OCI-LY7 (cell line): ENCODE measurements at regions not wholly inside any gene's neighbourhood (a gene's known extent, or its start where the extent isn't known, plus 50 kb on each side); places are given as distances from the start of the nearest gene placed in this dataset.

ENCODE experiments used
- BruUV-seq: library from RNA; stranded (reverse); fragments of 400-500 nt; replicated peaks from 2 replicates; lab custom pipeline; 2021; lab: Mats Ljungman, UMichigan
- CTCF ChIA-PET: fragments of 300-600 bp; sonication (Branson Sonifier 250); formaldehyde crosslinking; loops from one replicate; lab custom pipeline; 2022; ENCODE audit warnings: antibody characterized with exemption; ENCODE audit not compliant: unreplicated experiment; lab: Charles Lee
- POLR2A ChIA-PET: fragments of 300-600 bp; sonication (Branson Sonifier 250); formaldehyde crosslinking; loops from one replicate; lab custom pipeline; 2022; ENCODE audit warnings: antibody characterized with exemption; lab: Charles Lee
- DNase-seq: peaks from one replicate; pipeline ENCODE4 v3.0.0-alpha.2; 2015; ENCODE audit warnings: low spot score
- H2AFZ ChIP-seq: fragments of 200-600 bp; sonication (generic), shearing (Covaris generic); 2 replicates; pipeline ENCODE4 v1.6.1; 2014; ENCODE audit warnings: mild to moderate bottlenecking, antibody characterized with exemption, low read length, moderate library complexity
- H3K27ac ChIP-seq: fragments of 200-600 bp; sonication (generic); 2 replicates; pipeline ENCODE4 v1.5.1; 2014; ENCODE audit warnings: mixed run types, low read depth, mild to moderate bottlenecking, moderate library complexity, low read length, inconsistent platforms; ENCODE audit not compliant: poor library complexity, severe bottlenecking
- H3K36me3 ChIP-seq: fragments of 200-600 bp; sonication (generic); 2 replicates; pipeline ENCODE4 v1.6.1; 2014; ENCODE audit warnings: mild to moderate bottlenecking, antibody characterized with exemption, low read length, moderate library complexity, mixed read lengths; ENCODE audit not compliant: insufficient read depth
- H3K4me1 ChIP-seq: fragments of 200-600 bp; sonication (generic); 2 replicates; pipeline ENCODE4 v1.5.1; 2014; ENCODE audit warnings: mild to moderate bottlenecking, low read length; ENCODE audit not compliant: insufficient read depth, poor library complexity, severe bottlenecking
- H3K4me2 ChIP-seq: fragments of 200-600 bp; sonication (generic); 2 replicates; pipeline ENCODE4 v1.6.1; 2014; ENCODE audit warnings: mild to moderate bottlenecking, low read length
- H3K4me3 ChIP-seq: fragments of 200-600 bp; sonication (generic); 2 replicates; pipeline ENCODE4 v1.5.1; 2014; ENCODE audit warnings: mild to moderate bottlenecking, low read depth, low read length; ENCODE audit not compliant: poor library complexity, severe bottlenecking
- H3K79me2 ChIP-seq: fragments of 200-600 bp; sonication (generic); 2 replicates; pipeline ENCODE4 v1.6.1; 2016; ENCODE audit warnings: low read depth, mild to moderate bottlenecking, low read length, moderate library complexity, mixed read lengths; ENCODE audit not compliant: insufficient read depth
- H3K9me2 ChIP-seq: fragments of 200-600 bp; sonication (generic); 2 replicates; pipeline ENCODE4 v1.6.1; 2016; ENCODE audit warnings: mild to moderate bottlenecking, low read length, mixed read lengths; ENCODE audit not compliant: insufficient read depth
- H3K9me3 ChIP-seq: fragments of 200-600 bp; sonication (generic); 2 replicates; pipeline ENCODE4 v1.6.1; 2014; ENCODE audit warnings: mild to moderate bottlenecking, mixed run types, low read length, mixed read lengths
- H4K20me1 ChIP-seq: fragments of 200-600 bp; sonication (generic); 2 replicates; pipeline ENCODE4 v1.6.1; 2014; ENCODE audit warnings: mild to moderate bottlenecking, antibody characterized with exemption, low read length, moderate library complexity, mixed read lengths; ENCODE audit not compliant: insufficient read depth
- CTCF ChIP-seq: fragments of 200-600 bp; sonication (generic); conservative IDR thresholded peaks from 2 replicates; pipeline ENCODE4 v1.5.1; 2014; ENCODE audit warnings: mild to moderate bottlenecking, antibody characterized with exemption, low read length, moderate library complexity, mixed read lengths
- EZH2phosphoT487 ChIP-seq: fragments of 200-600 bp; sonication (generic); IDR thresholded peaks from 2 replicates; pipeline ENCODE4 v1.6.1; 2018; ENCODE audit warnings: low read depth, borderline replicate concordance, mild to moderate bottlenecking, mixed run types, antibody characterized with exemption, low read length, moderate library complexity, mixed read lengths
- intact Hi-C: fragments of 100-400 bp; cut with micrococcal nuclease; formaldehyde crosslinking; loops from one replicate; pipeline ENCODE4 v1.10.0; 2022; ENCODE audit not compliant: unreplicated experiment

DNA sequence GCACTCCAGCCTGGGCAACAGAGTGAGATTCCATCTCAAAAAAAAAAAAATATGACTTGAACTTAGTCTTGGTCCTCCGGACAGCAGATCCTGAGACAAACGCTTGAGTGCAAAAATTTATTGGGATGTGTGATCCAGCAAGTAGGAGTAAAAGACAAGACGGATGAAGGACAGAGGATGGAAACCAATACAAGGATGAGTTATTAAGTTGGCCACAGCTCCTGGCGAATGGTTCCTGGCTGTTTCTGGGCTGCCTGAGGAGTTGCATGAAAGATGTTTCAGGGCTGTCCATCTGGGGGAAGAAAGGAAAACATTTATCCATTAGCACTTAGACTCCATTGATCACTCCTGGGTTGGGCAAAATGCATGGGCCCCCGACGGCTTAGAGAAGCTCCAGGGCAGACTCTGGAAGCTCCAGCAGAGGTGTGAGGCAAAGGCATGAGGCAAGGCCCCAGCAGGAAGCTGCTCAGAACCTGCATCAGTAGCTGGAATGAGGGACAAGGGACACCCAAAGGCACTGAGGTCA lies 98.3 kb upstream of the ZNF438 start:
- no peak overlapping the region for H3K27ac ChIP-seq
- no peaks in the 10 kb centered on the region for H3K36me3 ChIP-seq
- no peaks in the 10 kb centered on the region for H3K79me2 ChIP-seq
- DNase-seq: no peak
- ChIA-PET POLR2A (no interaction called here), CTCF (no interaction called here)
- H3K4me3 ChIP-seq: no peak overlapping the region
- intact Hi-C loops: no loop called here
- TF ChIP-seq CTCF (no peak), EZH2phosphoT487 (no peak)
- H2AFZ ChIP-seq: no peak overlapping the region
- no peak overlapping the region for H3K4me2 ChIP-seq
- BruUV-seq: no TSS peak
- H3K9me2 ChIP-seq: peaks cover 4% of the 10 kb centered on the region; the same call in 1 of the 2 replicates
- H4K20me1 ChIP-seq: no peaks in the 10 kb centered on the region
- no peaks in the 10 kb centered on the region for H3K9me3 ChIP-seq
- H3K4me1 ChIP-seq: no peaks in the 10 kb centered on the region

GRCh38 chr10:31130406-31130805 lies 98.7 kb upstream of the ZNF438 start:
- Histone ChIP-seq H3K79me2 (no peaks in the 10 kb centered on the region), H3K36me3 (no peaks in the 10 kb centered on the region), H3K27ac (no peak overlapping the region), H3K4me1 (no peaks in the 10 kb centered on the region), H3K4me2 (no peak overlapping the region), H4K20me1 (no peaks in the 10 kb centered on the region), H3K9me2 (peaks cover 3% of the 10 kb centered on the region; the same call in 1 of the 2 replicates), H2AFZ (no peak overlapping the region), H3K4me3 (no peak overlapping the region), H3K9me3 (no peaks in the 10 kb centered on the region)
- DNase-seq: no peak
- TF ChIP-seq CTCF (no peak), EZH2phosphoT487 (no peak)
- intact Hi-C loops: no loop called here
- ChIA-PET POLR2A (interaction anchor here (0.7 kb wide), 1 partner anchor 1608 kb away, joined by 4 read pairs; no protein-coding TSS in a partner anchor), CTCF (no interaction called here)
- no TSS peak for BruUV-seq

DNA sequence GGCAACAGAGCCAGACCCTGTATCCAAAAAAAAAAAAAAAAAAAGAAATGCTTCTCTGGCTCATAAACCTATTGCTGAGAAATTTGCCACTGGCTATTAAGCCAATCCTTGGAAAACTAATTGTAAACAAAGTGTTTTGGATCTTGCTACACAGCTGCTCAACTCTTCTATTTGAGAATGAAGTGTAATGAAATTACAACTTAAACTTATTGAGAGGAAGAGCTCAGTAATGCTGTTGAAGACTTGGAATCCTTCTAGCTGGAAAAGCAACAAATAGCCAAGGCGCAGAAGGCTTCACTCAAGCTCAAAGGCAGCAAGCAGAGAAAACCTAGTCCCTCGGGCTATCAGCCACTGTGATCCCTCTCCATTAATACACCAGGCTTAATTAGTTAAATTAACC lies 99.6 kb upstream of the ZNF438 start:
- H4K20me1 ChIP-seq: no peaks in the 10 kb centered on the region
- H3K79me2 ChIP-seq: no peaks in the 10 kb centered on the region
- no peaks in the 10 kb centered on the region for H3K4me1 ChIP-seq
- H3K27ac ChIP-seq: no peak overlapping the region
- POLR2A ChIA-PET: interaction anchor here (0.7 kb wide), 3 partner anchors 118 to 1609 kb away, joined by 4 read pairs; no protein-coding TSS in a partner anchor
- no TSS peak for BruUV-seq
- no peaks in the 10 kb centered on the region for H3K9me2 ChIP-seq
- no peaks in the 10 kb centered on the region for H3K9me3 ChIP-seq
- no peak for TF ChIP-seq EZH2phosphoT487
- TF ChIP-seq CTCF: no peak
- no peak overlapping the region for H3K4me3 ChIP-seq
- no peaks in the 10 kb centered on the region for H3K36me3 ChIP-seq
- CTCF ChIA-PET: no interaction called here
- no peak overlapping the region for H3K4me2 ChIP-seq
- H2AFZ ChIP-seq: no peak overlapping the region
- DNase-seq: no peak
- intact Hi-C loops: no loop called here
